HG03469 (cell line): ENCODE measurements at regions not wholly inside any gene's neighbourhood (a gene's known extent, or its start where the extent isn't known, plus 50 kb on each side); places are given as distances from the start of the nearest gene placed in this dataset.
"Not testable (repeated sequence)": the region's sequence is repeated elsewhere in the genome, so short reads cannot be mapped to it uniquely, and the experiment has no call there.

ENCODE experiments used
- ATAC-seq: cut with Tn5 transposase; IDR thresholded peaks from one replicate; pipeline ENCODE4 v1.9.1; 2021; ENCODE audit warnings: mild to moderate bottlenecking, moderate library complexity, moderate number of reproducible peaks; ENCODE audit not compliant: unreplicated experiment

- ATAC-seq = not testable (repeated sequence)
Observed at GRCh38 chr16:16448423-16448822, 69.5 kb downstream of the NPIPA7 start.

DNA sequence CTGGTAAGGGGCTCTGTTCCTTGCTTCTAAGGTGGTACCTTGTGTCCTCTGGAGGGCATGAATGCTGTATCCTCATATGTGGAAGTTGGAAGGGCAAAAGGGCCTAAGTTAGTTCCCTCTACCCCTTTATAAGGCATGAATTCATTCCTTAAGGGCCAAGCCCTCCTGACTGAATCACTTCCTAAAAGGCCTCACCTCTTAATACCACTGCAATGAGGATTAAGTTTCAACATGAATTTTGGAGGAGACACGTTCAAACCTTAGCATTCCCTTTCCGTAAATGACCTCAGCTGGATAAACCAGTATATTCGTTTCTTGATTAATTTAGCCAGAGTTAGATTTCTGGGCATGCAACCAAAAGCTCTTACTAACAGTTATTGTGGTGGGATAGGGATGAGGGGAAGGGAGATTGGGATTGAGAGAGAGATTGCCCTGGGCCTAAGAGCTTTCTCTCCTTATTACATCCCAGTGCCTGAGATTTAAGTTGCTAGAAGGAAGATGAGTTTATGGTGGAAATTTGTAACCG, 70.8 kb downstream of the NPIPA7 start:
- not testable (repeated sequence) for ATAC-seq

DNA sequence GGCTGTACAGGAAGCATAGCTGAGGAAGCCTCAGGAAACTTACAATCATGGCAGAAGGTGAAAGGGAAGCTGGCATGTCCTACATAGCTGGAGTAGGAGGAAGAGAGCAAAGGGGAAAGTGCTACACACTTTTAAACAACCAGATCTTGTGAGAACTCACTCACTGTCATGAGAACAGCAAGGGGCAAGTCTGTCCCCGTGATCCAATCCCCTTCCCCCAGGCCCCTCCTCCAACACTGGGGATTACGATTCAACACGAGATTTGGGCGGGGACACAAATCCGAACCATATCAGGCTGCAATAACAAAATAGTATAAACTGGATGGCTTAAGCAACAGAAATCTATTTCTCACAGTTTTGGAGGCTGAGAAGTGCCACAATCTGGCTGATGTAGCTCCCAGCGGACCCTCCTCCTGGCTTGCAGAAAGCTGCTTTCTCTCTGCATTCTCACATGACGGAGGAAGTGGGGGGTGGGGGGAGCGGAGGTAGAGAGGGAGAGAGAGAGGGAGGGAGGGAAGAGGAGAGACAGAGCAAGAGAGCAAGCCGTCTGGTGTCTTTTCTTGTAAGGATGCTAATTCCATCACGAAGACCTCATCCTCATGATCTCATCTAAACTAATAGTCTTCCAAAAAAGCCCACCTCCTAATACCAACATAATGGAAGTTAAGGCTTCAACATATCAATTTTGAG, 72.9 kb downstream of the NPIPA7 start:
- not testable (repeated sequence) for ATAC-seq

- not testable (repeated sequence) for ATAC-seq
Observed at GRCh38 chr16:16458579-16458978, 79.6 kb downstream of the NPIPA7 start.

DNA sequence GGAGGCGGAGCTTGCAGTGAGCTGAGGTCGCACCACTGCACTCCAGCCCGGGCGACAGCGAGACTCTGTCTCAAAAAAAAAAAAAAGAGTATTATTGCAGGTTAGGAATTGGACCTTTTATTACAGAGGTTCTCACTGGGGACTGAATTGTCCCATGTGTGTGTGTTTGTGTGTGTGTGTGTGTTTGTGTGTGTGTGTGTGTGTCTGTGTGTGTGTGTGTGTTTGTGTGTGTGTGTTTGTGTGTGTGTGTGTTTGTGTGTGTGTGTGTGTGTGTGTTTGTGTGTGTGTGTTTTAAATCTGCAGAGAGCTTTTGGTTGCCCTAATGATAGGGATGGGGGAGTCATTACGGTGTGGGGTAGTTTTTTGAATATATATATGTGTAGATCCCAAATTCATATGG, 84.9 kb downstream of the NPIPA7 start:
- ATAC-seq = not testable (repeated sequence)

DNA sequence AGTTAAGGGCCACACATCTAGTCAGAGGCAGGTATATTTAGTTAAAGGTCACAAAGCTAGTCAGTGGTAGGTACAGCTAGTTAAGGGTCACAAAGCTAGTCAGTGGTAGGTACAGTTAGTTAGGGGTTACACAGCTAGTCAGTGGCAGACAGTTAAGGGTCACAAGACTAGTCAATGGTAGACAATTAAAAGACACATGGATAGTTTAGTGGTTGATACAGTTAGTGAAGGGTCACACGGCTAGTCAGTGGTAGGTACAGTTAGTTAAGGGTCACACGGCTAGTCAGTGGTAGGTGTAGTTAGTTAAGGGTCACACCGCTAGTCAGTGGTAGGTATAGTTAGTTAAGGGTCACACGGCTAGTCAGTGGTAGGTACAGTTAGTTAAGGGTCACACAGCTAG, 110.0 kb downstream of the NPIPA7 start:
- not testable (repeated sequence) for ATAC-seq

GRCh38 chr16:16489466-16489865, 110.5 kb downstream of the NPIPA7 start:
- not testable (repeated sequence) for ATAC-seq

DNA sequence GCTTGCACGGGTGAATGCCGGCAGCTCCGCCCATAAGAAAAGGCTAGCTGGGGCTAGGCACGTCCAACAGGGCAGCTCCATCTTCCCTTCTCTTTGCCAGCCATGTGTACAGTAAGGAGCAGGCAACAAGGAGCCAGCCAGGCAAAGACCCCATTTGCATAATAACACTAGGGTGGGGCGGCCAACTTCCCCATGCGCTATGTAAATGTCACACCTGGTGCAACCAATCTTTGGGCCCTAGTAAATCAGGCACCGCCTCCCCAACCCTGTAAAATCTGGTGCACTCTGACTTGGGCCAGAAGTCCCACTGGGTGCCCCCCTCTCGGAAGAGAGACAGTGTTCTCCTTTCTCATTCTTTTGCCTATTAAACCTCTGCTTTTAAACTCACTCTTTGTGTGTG, 115.2 kb downstream of the NPIPA7 start:
- ATAC-seq = not testable (repeated sequence)

GRCh38 chr16:16494998-16495397, 116.1 kb downstream of the NPIPA7 start:
- ATAC-seq = not testable (repeated sequence)

DNA sequence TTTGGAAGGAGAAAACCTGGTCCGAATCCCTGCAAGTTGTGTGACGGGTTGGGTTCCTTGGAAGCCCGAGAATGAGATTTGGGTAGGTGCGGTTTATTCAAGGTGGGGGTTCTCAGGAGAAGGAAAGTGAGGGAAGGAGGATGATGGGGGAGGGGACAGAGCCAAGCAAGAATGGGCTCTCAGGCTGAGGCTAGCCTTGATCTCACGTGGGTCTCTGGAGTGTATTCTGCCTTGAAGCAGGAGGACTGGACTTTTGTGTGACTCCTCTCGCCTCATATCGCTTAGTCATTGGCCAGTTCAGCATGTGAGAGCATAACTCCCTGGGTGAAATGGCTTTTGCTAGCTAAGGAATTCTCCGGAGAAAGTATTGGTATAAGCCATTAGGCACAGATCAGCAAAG, 120.9 kb downstream of the NPIPA7 start:
- not testable (repeated sequence) for ATAC-seq

GRCh38 chr16:16507041-16507440, 128.1 kb downstream of the NPIPA7 start:
- not testable (repeated sequence) for ATAC-seq

- not testable (repeated sequence) for ATAC-seq
Observed at GRCh38 chr16:16508344-16508743, 129.4 kb downstream of the NPIPA7 start.

GRCh38 chr16:16519395-16519794, 140.5 kb downstream of the NPIPA7 start:
- not testable (repeated sequence) for ATAC-seq

DNA sequence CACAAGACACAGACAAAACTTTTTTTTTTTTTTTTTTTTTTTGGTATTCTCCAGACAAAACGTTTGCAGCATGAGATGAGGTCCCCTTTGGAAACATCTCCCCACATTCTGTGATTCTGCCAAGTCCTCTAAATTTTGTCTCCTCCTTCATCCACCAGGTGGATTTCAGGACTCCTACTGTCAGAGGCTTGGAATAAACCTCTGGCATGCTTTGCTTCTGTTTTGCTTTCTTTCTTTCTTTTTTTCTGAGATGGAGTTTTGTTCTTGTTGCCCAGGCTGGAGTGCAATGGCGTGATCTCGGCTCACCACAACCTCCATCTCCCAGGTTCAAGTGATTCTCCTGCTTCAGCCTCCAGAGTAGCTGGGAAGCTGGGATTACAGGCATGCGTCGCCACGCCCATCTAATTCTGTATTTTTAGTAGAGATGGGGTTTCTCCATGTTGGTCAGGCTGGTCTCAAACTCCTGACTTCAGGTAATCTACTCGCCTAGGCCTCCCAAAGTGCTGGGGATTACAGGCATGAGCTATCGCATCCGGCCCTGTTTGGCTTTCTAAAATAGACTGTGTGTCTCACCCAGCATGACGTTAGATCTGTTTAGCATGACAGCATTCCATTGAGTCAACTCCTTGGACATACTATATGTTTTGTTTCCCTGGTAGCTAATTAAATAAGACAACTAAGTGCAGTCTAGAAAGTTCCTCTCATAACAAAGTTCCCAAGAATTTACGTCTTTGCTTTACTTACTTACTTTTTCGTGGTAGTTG, 142.5 kb downstream of the NPIPA7 start:
- ATAC-seq = not testable (repeated sequence)

DNA sequence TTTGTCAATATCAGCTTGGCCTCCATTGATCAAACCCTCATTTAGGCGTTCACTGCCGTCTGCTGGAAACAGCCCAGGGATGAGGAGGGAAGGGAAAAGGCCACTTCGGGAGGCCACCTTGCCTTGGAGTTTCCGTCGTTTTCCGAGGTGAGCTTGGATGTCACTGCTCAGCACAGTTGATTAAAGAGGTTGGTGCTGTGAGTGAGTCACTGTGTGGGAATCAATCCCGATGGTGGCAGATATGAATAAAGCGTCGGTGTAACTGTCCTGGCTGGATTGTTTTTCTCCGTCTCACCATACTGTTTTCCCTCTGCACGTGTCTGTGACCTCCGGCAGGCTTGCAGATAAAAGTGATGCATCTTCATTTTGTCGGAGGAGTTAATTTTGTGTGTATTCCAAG, 148.1 kb downstream of the NPIPA7 start:
- ATAC-seq = not testable (repeated sequence)

DNA sequence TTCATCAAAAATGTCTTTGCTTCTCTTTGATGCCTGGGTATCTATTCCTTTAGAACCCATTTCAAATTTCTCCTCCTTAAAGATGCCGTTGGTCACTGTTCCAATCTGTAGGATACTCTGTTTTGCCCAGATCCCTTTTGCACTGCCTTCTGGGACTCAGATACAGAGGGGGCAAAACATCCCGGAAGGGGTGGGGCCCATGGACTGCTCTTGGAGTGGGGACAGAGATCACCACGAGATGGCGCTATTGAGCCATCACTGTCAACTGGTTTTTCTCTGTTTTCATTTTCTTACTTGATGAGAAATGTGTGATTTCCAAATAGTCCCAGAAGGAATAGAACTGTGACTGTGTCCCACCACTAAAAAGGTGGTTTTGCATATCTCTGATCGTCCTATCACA, 151.8 kb downstream of the NPIPA7 start:
- not testable (repeated sequence) for ATAC-seq

- not testable (repeated sequence) for ATAC-seq
Observed at GRCh38 chr16:16535565-16535964, 156.6 kb downstream of the NPIPA7 start.

DNA sequence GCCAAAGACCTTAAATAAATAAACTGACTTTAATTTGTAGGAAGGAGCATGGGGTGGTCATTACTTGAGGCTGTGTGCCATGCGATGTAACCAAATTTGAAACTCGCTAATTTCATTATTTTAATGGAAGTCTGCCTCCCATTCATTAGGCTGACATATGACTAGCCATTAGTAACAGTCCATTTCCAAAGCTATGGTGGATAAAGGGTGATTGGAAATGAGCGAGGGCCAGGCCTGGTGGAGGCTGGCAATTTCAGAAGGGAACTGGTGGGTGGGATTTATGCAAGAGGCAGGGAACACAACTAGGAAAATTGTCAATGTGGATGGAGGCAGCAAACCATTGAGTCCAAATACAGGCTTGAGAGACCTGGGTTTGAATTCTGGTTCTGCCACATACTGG, 157.2 kb downstream of the NPIPA7 start:
- ATAC-seq = not testable (repeated sequence)

- ATAC-seq = not testable (repeated sequence)
Observed at GRCh38 chr16:16549710-16550109, 170.8 kb downstream of the NPIPA7 start.

DNA sequence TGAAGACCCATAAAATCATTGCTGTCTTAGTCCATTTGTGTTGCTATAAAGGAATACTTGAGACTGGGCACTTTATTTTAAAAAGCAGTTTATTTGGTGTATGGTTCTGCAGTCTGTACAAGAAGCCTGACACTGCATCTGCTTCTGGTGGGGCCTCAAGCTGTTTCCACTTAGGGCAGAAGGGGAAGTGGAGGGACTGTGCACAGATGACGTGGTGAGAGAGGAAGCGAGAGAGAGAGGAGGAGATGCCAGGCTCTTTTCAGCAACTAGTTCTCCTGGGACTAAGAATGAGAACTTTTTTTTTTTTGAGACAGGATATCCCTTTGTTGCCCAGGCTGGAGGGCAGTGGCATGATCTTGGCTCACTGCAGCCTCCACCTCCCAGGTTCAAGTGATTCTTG, 171.9 kb downstream of the NPIPA7 start:
- ATAC-seq = not testable (repeated sequence)

- ATAC-seq = not testable (repeated sequence)
Observed at GRCh38 chr16:16552819-16553340, 173.9 kb downstream of the NPIPA7 start.
